ENCODE measurements at regions not wholly inside any gene's neighbourhood (a gene's known extent, or its start where the extent isn't known, plus 50 kb on each side); places are given as distances from the start of the nearest gene placed in this dataset.

- ChIA-PET CTCF (no interaction called here), POLR2A (no interaction called here)
- Histone ChIP-seq H3K4me2 (no peak overlapping the region), H3K4me1 (no peaks in the 10 kb centered on the region), H3K4me3 (no peak overlapping the region), H3K9me3 (no peaks in the 10 kb centered on the region), H3K27ac (no peak overlapping the region)
- WGBS (ENCODE audit: missing lambda C conversion rate), result 45% methylated on average over 10 of the region's 10 CpGs
- ATAC-seq, result no peak
- DNase-seq (ENCODE audit: low read depth in 1 of 2, low spot score in 1 of 2), result no peak
- no peak for FAIRE-seq
- TF ChIP-seq HEYL (CRISPR knock-in tag; IDR thresholded peaks at IDR 0.05) (no peak), NFE2L2 (conservative IDR thresholded peaks at IDR 0.05; ENCODE audit: low read length) (no peak), GATA3 (IDR thresholded peaks at IDR 0.05; ENCODE audit: borderline replicate concordance) (no peak), CBX2 (IDR thresholded peaks at IDR 0.05; ENCODE audit: borderline replicate concordance, low read depth) (no peak), HOXB13 (CRISPR knock-in tag; IDR thresholded peaks at IDR 0.05; ENCODE audit: low read depth) (no peak), RAD21 (conservative IDR thresholded peaks at IDR 0.05 in 1 of 2, IDR thresholded peaks at IDR 0.05 in 1 of 2) (no peak), RARB (CRISPR knock-in tag; IDR thresholded peaks at IDR 0.05) (no peak)
- TF ChIP-seq, protein P1, sequence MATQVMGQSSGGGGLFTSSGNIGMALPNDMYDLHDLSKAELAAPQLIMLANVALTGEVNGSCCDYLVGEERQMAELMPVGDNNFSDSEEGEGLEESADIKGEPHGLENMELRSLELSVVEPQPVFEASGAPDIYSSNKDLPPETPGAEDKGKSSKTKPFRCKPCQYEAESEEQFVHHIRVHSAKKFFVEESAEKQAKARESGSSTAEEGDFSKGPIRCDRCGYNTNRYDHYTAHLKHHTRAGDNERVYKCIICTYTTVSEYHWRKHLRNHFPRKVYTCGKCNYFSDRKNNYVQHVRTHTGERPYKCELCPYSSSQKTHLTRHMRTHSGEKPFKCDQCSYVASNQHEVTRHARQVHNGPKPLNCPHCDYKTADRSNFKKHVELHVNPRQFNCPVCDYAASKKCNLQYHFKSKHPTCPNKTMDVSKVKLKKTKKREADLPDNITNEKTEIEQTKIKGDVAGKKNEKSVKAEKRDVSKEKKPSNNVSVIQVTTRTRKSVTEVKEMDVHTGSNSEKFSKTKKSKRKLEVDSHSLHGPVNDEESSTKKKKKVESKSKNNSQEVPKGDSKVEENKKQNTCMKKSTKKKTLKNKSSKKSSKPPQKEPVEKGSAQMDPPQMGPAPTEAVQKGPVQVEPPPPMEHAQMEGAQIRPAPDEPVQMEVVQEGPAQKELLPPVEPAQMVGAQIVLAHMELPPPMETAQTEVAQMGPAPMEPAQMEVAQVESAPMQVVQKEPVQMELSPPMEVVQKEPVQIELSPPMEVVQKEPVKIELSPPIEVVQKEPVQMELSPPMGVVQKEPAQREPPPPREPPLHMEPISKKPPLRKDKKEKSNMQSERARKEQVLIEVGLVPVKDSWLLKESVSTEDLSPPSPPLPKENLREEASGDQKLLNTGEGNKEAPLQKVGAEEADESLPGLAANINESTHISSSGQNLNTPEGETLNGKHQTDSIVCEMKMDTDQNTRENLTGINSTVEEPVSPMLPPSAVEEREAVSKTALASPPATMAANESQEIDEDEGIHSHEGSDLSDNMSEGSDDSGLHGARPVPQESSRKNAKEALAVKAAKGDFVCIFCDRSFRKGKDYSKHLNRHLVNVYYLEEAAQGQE (IDR thresholded peaks at IDR 0.05), result no peak
Measured at GRCh38 chrX:23276475-23276874, 58.2 kb upstream of the PTCHD1 start.
